H9 (cell line): ENCODE measurements at regions not wholly inside any gene's neighbourhood (a gene's known extent, or its start where the extent isn't known, plus 50 kb on each side); places are given as distances from the start of the nearest gene placed in this dataset.

Source experiments
- DNase-seq: peaks from one replicate; pipeline ENCODE4 v3.0.0-alpha.2; 2017
- H2AFZ ChIP-seq: one replicate; pipeline ENCODE4 v1.6.1; 2013; ENCODE audit warnings: mild to moderate bottlenecking, low read length, control low read depth, moderate library complexity
- H2AK5ac ChIP-seq: 2 replicates; pipeline ENCODE4 v1.6.1; 2013; ENCODE audit warnings: low read length, control low read depth, mixed read lengths; ENCODE audit not compliant: insufficient read length
- H2BK120ac ChIP-seq: one replicate; pipeline ENCODE4 v1.6.1; 2013; ENCODE audit warnings: low read depth, mild to moderate bottlenecking, low read length, control low read depth, inconsistent platforms; ENCODE audit not compliant: poor library complexity, severe bottlenecking
- H2BK12ac ChIP-seq: 2 replicates; pipeline ENCODE4 v1.6.1; 2013; ENCODE audit warnings: low read length, control low read depth, mixed read lengths, low read depth; ENCODE audit not compliant: insufficient read length
- H2BK15ac ChIP-seq: 2 replicates; pipeline ENCODE4 v1.6.1; 2013; ENCODE audit warnings: low read depth, low read length, control low read depth
- H2BK20ac ChIP-seq: one replicate; pipeline ENCODE4 v1.6.1; 2013; ENCODE audit warnings: low read depth, mild to moderate bottlenecking, low read length, control low read depth, inconsistent platforms; ENCODE audit not compliant: poor library complexity, severe bottlenecking
- H2BK5ac ChIP-seq: 2 replicates; pipeline ENCODE4 v1.6.1; 2013; ENCODE audit warnings: low read length, control low read depth, mixed read lengths; ENCODE audit not compliant: insufficient read length
- H3K14ac ChIP-seq: 2 replicates; pipeline ENCODE4 v1.6.1; 2013; ENCODE audit warnings: low read length, control low read depth; ENCODE audit not compliant: insufficient read depth
- H3K18ac ChIP-seq: 2 replicates; pipeline ENCODE4 v1.6.1; 2013; ENCODE audit warnings: low read depth, mild to moderate bottlenecking, mixed read lengths, low read length, control low read depth; ENCODE audit not compliant: insufficient read length
- H3K23ac ChIP-seq: 2 replicates; pipeline ENCODE4 v1.6.1; 2013; ENCODE audit warnings: low read length, control low read depth, mixed read lengths, low read depth; ENCODE audit not compliant: insufficient read length
- H3K23me2 ChIP-seq: 2 replicates; pipeline ENCODE4 v1.6.1; 2013; ENCODE audit warnings: low read depth, mild to moderate bottlenecking, mixed read lengths, low read length, control low read depth; ENCODE audit not compliant: insufficient read length, poor library complexity, severe bottlenecking
- H3K27ac ChIP-seq: 2 replicates; pipeline ENCODE4 v1.5.1; 2013; ENCODE audit warnings: low read length, control low read depth, mixed read lengths, low read depth; ENCODE audit not compliant: insufficient read length
- H3K27me3 ChIP-seq: 2 replicates; pipeline ENCODE4 v1.6.1; 2013; ENCODE audit warnings: low read length, control low read depth, inconsistent platforms; ENCODE audit not compliant: insufficient read depth
- H3K4ac ChIP-seq: 2 replicates; pipeline ENCODE4 v1.6.1; 2013; ENCODE audit warnings: low read depth, mild to moderate bottlenecking, control low read depth, inconsistent platforms, low read length, moderate library complexity
- H3K4me1 ChIP-seq: 2 replicates; pipeline ENCODE4 v1.6.1; 2013; ENCODE audit warnings: low read length, control low read depth, inconsistent platforms; ENCODE audit not compliant: insufficient read depth
- H3K4me2 ChIP-seq: 2 replicates; pipeline ENCODE4 v1.6.1; 2013; ENCODE audit warnings: low read length, control low read depth, mixed read lengths; ENCODE audit not compliant: insufficient read length, insufficient read depth
- H3K56ac ChIP-seq: 2 replicates; pipeline ENCODE4 v1.6.1; 2013; ENCODE audit warnings: low read depth, mild to moderate bottlenecking, mixed read lengths, low read length, control low read depth; ENCODE audit not compliant: insufficient read length
- H3K79me1 ChIP-seq: 2 replicates; pipeline ENCODE4 v1.6.1; 2013; ENCODE audit warnings: low read depth, mild to moderate bottlenecking, moderate library complexity, low read length, control low read depth, inconsistent platforms; ENCODE audit not compliant: insufficient read depth, poor library complexity, severe bottlenecking
- H3K79me2 ChIP-seq: 2 replicates; pipeline ENCODE4 v1.6.1; 2013; ENCODE audit warnings: low read length, control low read depth, inconsistent platforms; ENCODE audit not compliant: insufficient read depth
- H3K9ac ChIP-seq: 2 replicates; pipeline ENCODE4 v1.6.1; 2013; ENCODE audit warnings: low read length, control low read depth, mixed read lengths; ENCODE audit not compliant: insufficient read length; ENCODE audit errors: extremely low read depth
- H3K9me3 ChIP-seq: one replicate; pipeline ENCODE4 v1.6.1; 2013; ENCODE audit warnings: low read depth, low read length, inconsistent platforms; ENCODE audit not compliant: control insufficient read depth
- H3T11ph ChIP-seq: one replicate; pipeline ENCODE4 v1.6.1; 2013; ENCODE audit warnings: mild to moderate bottlenecking, low read length, control low read depth, inconsistent platforms
- H4K20me1 ChIP-seq: one replicate; pipeline ENCODE4 v1.6.1; 2013; ENCODE audit not compliant: control insufficient read depth, insufficient read length, insufficient read depth
- H4K5ac ChIP-seq: 2 replicates; pipeline ENCODE4 v1.6.1; 2013; ENCODE audit warnings: low read depth, mild to moderate bottlenecking, mixed read lengths, low read length, control low read depth; ENCODE audit not compliant: insufficient read length
- H4K8ac ChIP-seq: replicated peaks from 2 replicates; pipeline ENCODE4 v1.6.1; 2013; ENCODE audit warnings: low read length, control low read depth, mixed read lengths, low read depth; ENCODE audit not compliant: insufficient read length
- H4K91ac ChIP-seq: 2 replicates; pipeline ENCODE4 v1.6.1; 2013; ENCODE audit warnings: low read depth, mild to moderate bottlenecking, moderate library complexity, mixed read lengths, low read length, control low read depth; ENCODE audit not compliant: insufficient read length
- H3K27ac Mint-ChIP-seq, 3 experiments: 2 replicates in 2 of 3; 3 replicates in 1 of 3; pipeline ENCODE4 v1.8.0; 2020 to 2021; ENCODE audit warnings: mixed read lengths in 3 of 3, mild to moderate bottlenecking in 1 of 3, moderate library complexity in 1 of 3
- H3K27me3 Mint-ChIP-seq: 2 replicates; pipeline ENCODE4 v1.8.0; 2021; ENCODE audit warnings: low read depth, mild to moderate bottlenecking, moderate library complexity, mixed read lengths
- H3K36me3 Mint-ChIP-seq, 3 experiments: 2 replicates in 2 of 3; 3 replicates in 1 of 3; pipeline ENCODE4 v1.8.0; 2020 to 2021; ENCODE audit warnings: low read depth in 3 of 3, mixed read lengths in 3 of 3; ENCODE audit not compliant: insufficient read depth in 1 of 3
- H3K4me1 Mint-ChIP-seq, 2 experiments: 2 replicates each; pipeline ENCODE4 v1.8.0; 2020; ENCODE audit warnings: mixed read lengths in 2 of 2
- H3K4me3 Mint-ChIP-seq, 2 experiments: 2 replicates in 1 of 2; 3 replicates in 1 of 2; pipeline ENCODE4 v1.8.0; 2020 to 2021; ENCODE audit warnings: mild to moderate bottlenecking in 2 of 2, mixed read lengths in 2 of 2, moderate library complexity in 1 of 2
- H3K9me3 Mint-ChIP-seq, 2 experiments: 2 replicates in 1 of 2; 3 replicates in 1 of 2; pipeline ENCODE4 v1.8.0; 2020; ENCODE audit warnings: mild to moderate bottlenecking in 2 of 2, mixed read lengths in 2 of 2, moderate library complexity in 1 of 2
- CTCF ChIP-seq: fragments of 200-600 bp; sonication (generic); conservative IDR thresholded peaks from 3 replicates; pipeline ENCODE4 v1.8.0; 2021; ENCODE audit warnings: antibody characterized with exemption, mild to moderate bottlenecking
- WGBS: extraction: QIAGEN DNeasy Blood & Tissue Kit; methylation state at CpG from one replicate; pipeline ENCODE4 v1.1.7; 2013; ENCODE audit warnings: missing lambda C conversion rate, low lambda C conversion rate, mixed read lengths; ENCODE audit not compliant: insufficient read length; ENCODE audit errors: extremely low coverage; 5-methylcytosine and 5-hydroxymethylcytosine counted together

- Histone ChIP-seq H3T11ph (no peak overlapping the region), H3K18ac (no peak overlapping the region), H4K20me1 (no peaks in the 10 kb centered on the region), H3K9me3 (no peaks in the 10 kb centered on the region), H2AK5ac (no peak overlapping the region), H4K91ac (no peak overlapping the region), H2BK12ac (no peak overlapping the region), H3K14ac (no peak overlapping the region), H3K27me3 (no peaks in the 10 kb centered on the region), H2BK120ac (no peak overlapping the region), H2BK15ac (no peak overlapping the region), H3K4me2 (no peak overlapping the region), H3K9ac (no peak overlapping the region), H3K23ac (no peak overlapping the region), H3K79me2 (no peaks in the 10 kb centered on the region), H3K4ac (no peak overlapping the region), H3K79me1 (no peaks in the 10 kb centered on the region), H2BK5ac (no peak overlapping the region), H2BK20ac (no peak overlapping the region), H4K5ac (no peak overlapping the region), H3K23me2 (no peaks in the 10 kb centered on the region), H4K8ac (no peak overlapping the region), H3K56ac (no peak overlapping the region), H3K27ac (no peak overlapping the region), H2AFZ (no peak overlapping the region), H3K4me1 (peaks cover 7% of the 10 kb centered on the region)
- H3K36me3 Mint-ChIP-seq = no peaks in the 10 kb centered on the region
- DNase-seq = no peak
- no CpG with 5 or more reads among the region's 4 CpGs for WGBS
- H3K4me3 Mint-ChIP-seq = no peak overlapping the region
- H3K27ac Mint-ChIP-seq = no peak overlapping the region
- TF ChIP-seq CTCF = no peak
- H3K4me1 Mint-ChIP-seq = peaks cover 0 to 40% of the 10 kb centered on the region in 2 experiments
- H3K27me3 Mint-ChIP-seq = no peaks in the 10 kb centered on the region
- H3K9me3 Mint-ChIP-seq = no peaks in the 10 kb centered on the region
Observed at GRCh38 chr2:53436882-53437281, 330.7 kb upstream of the CHAC2 start.
